Peyer's patch (tissue), 4 donors: ENCODE measurements at regions not wholly inside any gene's neighbourhood (a gene's known extent, or its start where the extent isn't known, plus 50 kb on each side); places are given as distances from the start of the nearest gene placed in this dataset.

ENCODE experiments used
- POLR2A ChIP-seq, 2 donors: fragments of 450-650 bp; IDR thresholded peaks; one replicate each; pipeline ENCODE4 v1.5.1; 2017; ENCODE audit warnings: antibody characterized with exemption in 2 of 2, mild to moderate bottlenecking in 2 of 2, moderate library complexity in 2 of 2
- TF ChIP-seq, protein P1 (sequence below), 6 experiments: fragments of 450-650 bp in 4 of 6; fragments of 200-600 bp in 2 of 6; sonication (generic) in 1 of 6; IDR thresholded peaks; one replicate each; pipeline ENCODE4 v1.5.1; 2017 to 2019; ENCODE audit warnings: antibody characterized with exemption in 6 of 6, mild to moderate bottlenecking in 3 of 6, moderate library complexity in 1 of 6

DNA sequence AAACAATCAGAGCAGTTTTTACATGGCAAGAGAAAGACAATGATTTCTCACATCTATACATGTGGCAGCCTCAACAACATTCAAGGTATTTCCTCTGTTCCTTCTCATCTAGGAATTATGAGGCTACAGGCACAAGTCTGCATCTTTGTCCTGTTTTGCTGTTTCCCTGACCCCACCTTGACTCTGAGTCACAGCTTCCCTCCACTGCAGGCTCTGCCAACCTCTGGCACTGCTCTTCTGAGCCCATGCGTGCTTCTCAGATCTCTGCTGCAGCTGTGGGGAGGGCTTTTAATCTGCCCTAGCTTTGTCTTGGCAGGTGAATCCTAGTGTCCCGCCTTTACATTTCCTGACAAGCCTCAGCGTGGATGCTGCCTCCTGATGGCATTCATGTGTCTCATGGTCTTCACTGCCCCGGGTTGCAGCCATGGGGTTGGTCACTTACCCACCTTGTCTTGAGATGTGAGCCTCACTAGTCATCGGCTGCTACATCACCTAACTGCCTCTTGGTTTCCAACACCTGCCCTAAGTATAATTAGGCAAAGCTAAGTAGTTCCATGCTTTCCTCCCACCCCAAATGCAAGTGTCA is 578.5 kb downstream of the TBC1D22A start:
- TF ChIP-seq, protein P1, sequence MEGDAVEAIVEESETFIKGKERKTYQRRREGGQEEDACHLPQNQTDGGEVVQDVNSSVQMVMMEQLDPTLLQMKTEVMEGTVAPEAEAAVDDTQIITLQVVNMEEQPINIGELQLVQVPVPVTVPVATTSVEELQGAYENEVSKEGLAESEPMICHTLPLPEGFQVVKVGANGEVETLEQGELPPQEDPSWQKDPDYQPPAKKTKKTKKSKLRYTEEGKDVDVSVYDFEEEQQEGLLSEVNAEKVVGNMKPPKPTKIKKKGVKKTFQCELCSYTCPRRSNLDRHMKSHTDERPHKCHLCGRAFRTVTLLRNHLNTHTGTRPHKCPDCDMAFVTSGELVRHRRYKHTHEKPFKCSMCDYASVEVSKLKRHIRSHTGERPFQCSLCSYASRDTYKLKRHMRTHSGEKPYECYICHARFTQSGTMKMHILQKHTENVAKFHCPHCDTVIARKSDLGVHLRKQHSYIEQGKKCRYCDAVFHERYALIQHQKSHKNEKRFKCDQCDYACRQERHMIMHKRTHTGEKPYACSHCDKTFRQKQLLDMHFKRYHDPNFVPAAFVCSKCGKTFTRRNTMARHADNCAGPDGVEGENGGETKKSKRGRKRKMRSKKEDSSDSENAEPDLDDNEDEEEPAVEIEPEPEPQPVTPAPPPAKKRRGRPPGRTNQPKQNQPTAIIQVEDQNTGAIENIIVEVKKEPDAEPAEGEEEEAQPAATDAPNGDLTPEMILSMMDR (IDR thresholded peaks at IDR 0.05), result no peak
- TF ChIP-seq POLR2A (IDR thresholded peaks at IDR 0.05), result no peak
